Skeletal muscle satellite cell (primary cell): ENCODE measurements at regions not wholly inside any gene's neighbourhood (a gene's known extent, or its start where the extent isn't known, plus 50 kb on each side); places are given as distances from the start of the nearest gene placed in this dataset.
"Not testable (repeated sequence)": the region's sequence is repeated elsewhere in the genome, so short reads cannot be mapped to it uniquely, and the experiment has no call there.

Experiments used
- H3K27me3 ChIP-seq: 2 replicates; pipeline ENCODE4 v1.7.0; 2013; ENCODE audit warnings: low read length; ENCODE audit not compliant: control insufficient read depth, insufficient read depth
- H3K36me3 ChIP-seq: 2 replicates; pipeline ENCODE4 v1.7.0; 2013; ENCODE audit warnings: mild to moderate bottlenecking, control low read depth, low read length; ENCODE audit not compliant: insufficient read depth
- H3K4me1 ChIP-seq: 2 replicates; pipeline ENCODE4 v1.7.0; 2013; ENCODE audit warnings: low read length; ENCODE audit not compliant: control insufficient read depth, insufficient read depth
- H3K4me2 ChIP-seq: 2 replicates; pipeline ENCODE4 v1.7.0; 2013; ENCODE audit warnings: mild to moderate bottlenecking, low read length
- H3K4me3 ChIP-seq: 2 replicates; pipeline ENCODE4 v1.7.0; 2013; ENCODE audit warnings: low read length
- H3K9ac ChIP-seq: 2 replicates; pipeline ENCODE4 v1.7.0; 2013; ENCODE audit warnings: mild to moderate bottlenecking, low read depth, low read length, moderate library complexity
- H3K9me3 ChIP-seq: replicated peaks from 2 replicates; pipeline ENCODE4 v1.7.0; 2013; ENCODE audit warnings: mild to moderate bottlenecking, control low read depth, low read length

GRCh38 chr11:67862896-67863295, 141.0 kb downstream of the UNC93B1 start:
- not testable (repeated sequence) for H3K36me3 ChIP-seq, H3K4me1 ChIP-seq, H3K4me2 ChIP-seq, H3K9ac ChIP-seq, H3K4me3 ChIP-seq, H3K9me3 ChIP-seq, H3K27me3 ChIP-seq

- H3K9me3 ChIP-seq, H3K27me3 ChIP-seq, H3K4me2 ChIP-seq, H3K36me3 ChIP-seq, H3K4me3 ChIP-seq, H3K4me1 ChIP-seq, H3K9ac ChIP-seq: not testable (repeated sequence)
These were observed 144.3 kb downstream of the UNC93B1 start for GRCh38 chr11:67859513-67860161.

GRCh38 chr11:67850747-67851146, 153.2 kb downstream of the UNC93B1 start:
- H3K36me3 ChIP-seq, H3K4me2 ChIP-seq, H3K9me3 ChIP-seq, H3K4me1 ChIP-seq, H3K9ac ChIP-seq, H3K4me3 ChIP-seq: not testable (repeated sequence)
- H3K27me3 ChIP-seq, result peaks cover 12% of the 10 kb centered on the region

GRCh38 chr11:67849766-67850165, 154.1 kb downstream of the UNC93B1 start:
- not testable (repeated sequence) for H3K4me2 ChIP-seq, H3K36me3 ChIP-seq, H3K9me3 ChIP-seq, H3K4me3 ChIP-seq, H3K9ac ChIP-seq, H3K4me1 ChIP-seq
- H3K27me3 ChIP-seq, result peaks cover 12% of the 10 kb centered on the region

- not testable (repeated sequence) for H3K4me1 ChIP-seq, H3K36me3 ChIP-seq, H3K9ac ChIP-seq, H3K4me2 ChIP-seq, H3K9me3 ChIP-seq, H3K4me3 ChIP-seq
- peaks cover 12% of the 10 kb centered on the region for H3K27me3 ChIP-seq
These were observed 155.7 kb downstream of the UNC93B1 start for GRCh38 chr11:67847896-67848875.

GRCh38 chr11:67846303-67846702, 157.6 kb downstream of the UNC93B1 start:
- not testable (repeated sequence) for H3K36me3 ChIP-seq, H3K4me3 ChIP-seq, H3K9ac ChIP-seq, H3K4me1 ChIP-seq, H3K9me3 ChIP-seq, H3K4me2 ChIP-seq
- H3K27me3 ChIP-seq, result peaks cover 12% of the 10 kb centered on the region

- not testable (repeated sequence) for H3K27me3 ChIP-seq, H3K36me3 ChIP-seq, H3K9me3 ChIP-seq, H3K9ac ChIP-seq, H3K4me2 ChIP-seq, H3K4me1 ChIP-seq, H3K4me3 ChIP-seq
These were observed 158.6 kb downstream of the UNC93B1 start for GRCh38 chr11:67845296-67845695.

- H3K4me1 ChIP-seq, H3K4me3 ChIP-seq, H3K27me3 ChIP-seq, H3K4me2 ChIP-seq, H3K9ac ChIP-seq, H3K36me3 ChIP-seq, H3K9me3 ChIP-seq: not testable (repeated sequence)
These were observed 163.3 kb downstream of the UNC93B1 start for GRCh38 chr11:67840599-67840998.

- not testable (repeated sequence) for H3K36me3 ChIP-seq, H3K9me3 ChIP-seq, H3K4me3 ChIP-seq, H3K4me1 ChIP-seq, H3K9ac ChIP-seq, H3K4me2 ChIP-seq
- H3K27me3 ChIP-seq, result peaks cover 16% of the 10 kb centered on the region
These were observed 155.7 kb upstream of the ALDH3B2 start for GRCh38 chr11:67830152-67830551.

- H3K9ac ChIP-seq, result not testable (repeated sequence)
These were observed 152.5 kb upstream of the ALDH3B2 start for GRCh38 chr11:67826951-67827296.

GRCh38 chr11:67826028-67826950, 151.9 kb upstream of the ALDH3B2 start:
- not testable (repeated sequence) for H3K4me2 ChIP-seq, H3K36me3 ChIP-seq, H3K9ac ChIP-seq, H3K4me3 ChIP-seq, H3K4me1 ChIP-seq, H3K9me3 ChIP-seq
- peaks cover 16% of the 10 kb centered on the region for H3K27me3 ChIP-seq

More at GRCh38 chr11:67826951-67827296, 152.5 kb upstream of the ALDH3B2 start:
- H3K9me3 ChIP-seq, H3K36me3 ChIP-seq, H3K4me3 ChIP-seq, H3K4me2 ChIP-seq, H3K4me1 ChIP-seq: not testable (repeated sequence)
- H3K27me3 ChIP-seq, result peaks cover 16% of the 10 kb centered on the region
